Psoas muscle (tissue), 7 donors: ENCODE measurements at regions not wholly inside any gene's neighbourhood (a gene's known extent, or its start where the extent isn't known, plus 50 kb on each side); places are given as distances from the start of the nearest gene placed in this dataset.

ENCODE experiments used
- ATAC-seq, 4 donors: fragments of 200-7000 bp; cut with Tn5 transposase; one replicate each; pipeline ENCODE4 v1.9.1; 2020; ENCODE audit warnings: moderate library complexity in 3 of 4, mild to moderate bottlenecking in 2 of 4
- DNase-seq, 2 donors: peaks; one replicate each; pipeline ENCODE4 v3.0.0-alpha.2; 2020
- H3K27ac ChIP-seq: fragments of 200-600 bp; one replicate; pipeline ENCODE4 v1.8.0; 2022
- H3K27me3 ChIP-seq, 3 donors: fragments of 200-600 bp in 1 of 3; one replicate each; pipeline versions ENCODE4 v1.6.1 to v1.8.0; 2013 to 2022; ENCODE audit warnings: low read length in 2 of 3, mild to moderate bottlenecking in 2 of 3, moderate library complexity in 1 of 3; ENCODE audit not compliant: insufficient read depth in 3 of 3
- H3K36me3 ChIP-seq, 2 donors: fragments of 200-600 bp in 1 of 2; one replicate each; pipeline versions ENCODE4 v1.6.1 to v1.8.0; 2013 to 2022; ENCODE audit warnings: low read depth in 1 of 2, mild to moderate bottlenecking in 1 of 2, moderate library complexity in 1 of 2; ENCODE audit not compliant: insufficient read depth in 1 of 2
- H3K4me1 ChIP-seq: fragments of 200-600 bp; one replicate; pipeline ENCODE4 v1.8.0; 2022
- H3K4me3 ChIP-seq: fragments of 200-600 bp; one replicate; pipeline ENCODE4 v1.8.0; 2022; ENCODE audit warnings: mild to moderate bottlenecking
- H3K9me3 ChIP-seq: fragments of 200-600 bp; one replicate; pipeline ENCODE4 v1.8.0; 2022
- CTCF ChIP-seq: fragments of 200-600 bp; IDR thresholded peaks from one replicate; pipeline ENCODE4 v1.8.0; 2022; ENCODE audit warnings: antibody characterized with exemption
- WGBS, 3 donors: extraction: QIAGEN DNeasy Blood & Tissue Kit; methylation state at CpG; one replicate each; pipeline versions ENCODE4 v1.1.6 to v1.1.7; 2013; 5-methylcytosine and 5-hydroxymethylcytosine counted together
- intact Hi-C, 2 donors: fragments of 100-400 bp; cut with DNase I; formaldehyde crosslinking; loops; one replicate each; pipeline versions ENCODE4 v1.11.0 to v1.14.2; 2022
- donor health status: healthy with polysubstance abuse.
- donor health status: DM: no; HTN: no; CAD: no; lungs with moderate emphysema.
- donor health status: Bipolar disorder and iron deficiency.
- donor health status: healthy.
- donor health status: DM: yes; HTN: yes; CAD: no.
- donor health status: DM: no; HTN: no; CAD: no.
- donor health status: DM: yes; HTN: yes; CAD: no.

- ATAC-seq = no peak
Observed at GRCh38 chr4:63708661-63709060, 700.6 kb downstream of the TECRL start.

GRCh38 chr4:63700569-63700968 is 708.7 kb downstream of the TECRL start:
- TF ChIP-seq CTCF = no peak
- Histone ChIP-seq H3K36me3 (no peaks in the 10 kb centered on the region), H3K4me3 (no peak overlapping the region), H3K9me3 (no peaks in the 10 kb centered on the region), H3K27me3 (no peaks in the 10 kb centered on the region), H3K4me1 (no peaks in the 10 kb centered on the region), H3K27ac (no peak overlapping the region)
- DNase-seq = peak in 1 of 2 donors; percentile 23
- intact Hi-C loops = no loop called here
- WGBS, 3 donors = 81 to 88% (median 87%) methylated on average over 6 of the region's 6 CpGs
- no peak for ATAC-seq

More at GRCh38 chr4:63708661-63709060, 700.6 kb downstream of the TECRL start:
- 33 to 39% (median 37%) methylated on average over 2 of the region's 2 CpGs for WGBS, 3 donors
- intact Hi-C loops = no loop called here
- Histone ChIP-seq H3K36me3 (no peaks in the 10 kb centered on the region), H3K27ac (no peak overlapping the region), H3K9me3 (no peaks in the 10 kb centered on the region), H3K27me3 (no peaks in the 10 kb centered on the region), H3K4me3 (no peak overlapping the region), H3K4me1 (no peaks in the 10 kb centered on the region)
- DNase-seq = no peak
- no peak for TF ChIP-seq CTCF

GRCh38 chr4:63693321-63693720 is 715.9 kb downstream of the TECRL start:
- no peak overlapping the region for H3K4me3 ChIP-seq
- intact Hi-C loops = no loop called here
- no peaks in the 10 kb centered on the region for H3K9me3 ChIP-seq
- H3K36me3 ChIP-seq = no peaks in the 10 kb centered on the region
- H3K27ac ChIP-seq = no peak overlapping the region
- no peak for TF ChIP-seq CTCF
- DNase-seq (no peak), ATAC-seq (no peak)
- no peaks in the 10 kb centered on the region for H3K4me1 ChIP-seq
- no peaks in the 10 kb centered on the region for H3K27me3 ChIP-seq
- WGBS, 3 donors = 78 to 82% (median 79%) methylated on average over 2 of the region's 2 CpGs

- ATAC-seq (no peak), DNase-seq (no peak)
- Histone ChIP-seq H3K27me3 (no peaks in the 10 kb centered on the region), H3K27ac (no peak overlapping the region), H3K9me3 (no peaks in the 10 kb centered on the region), H3K4me3 (no peak overlapping the region), H3K4me1 (no peaks in the 10 kb centered on the region), H3K36me3 (no peaks in the 10 kb centered on the region)
- TF ChIP-seq CTCF = no peak
- intact Hi-C loops = no loop called here
- WGBS, 3 donors = 55 to 66% (median 62%) methylated on average over 3 of the region's 3 CpGs
Observed at GRCh38 chr4:63678358-63678931, 730.8 kb downstream of the TECRL start.

- WGBS, 3 donors = 31 to 46% (median 35%) methylated on average over 1 of the region's 1 CpG
Observed at GRCh38 chr4:63670735-63671134, 738.5 kb downstream of the TECRL start.

More at GRCh38 chr4:63670735-63671134, 738.5 kb downstream of the TECRL start:
- DNase-seq (no peak), ATAC-seq (no peak)
- no peaks in the 10 kb centered on the region for H3K9me3 ChIP-seq
- no peak overlapping the region for H3K27ac ChIP-seq
- H3K27me3 ChIP-seq = no peaks in the 10 kb centered on the region
- no peaks in the 10 kb centered on the region for H3K4me1 ChIP-seq
- no peak for TF ChIP-seq CTCF
- intact Hi-C loops = no loop called here
- H3K4me3 ChIP-seq = no peak overlapping the region
- H3K36me3 ChIP-seq = no peaks in the 10 kb centered on the region
